CD14-positive monocyte (primary cell): ENCODE measurements at regions not wholly inside any gene's neighbourhood (a gene's known extent, or its start where the extent isn't known, plus 50 kb on each side); places are given as distances from the start of the nearest gene placed in this dataset.

ENCODE experiments used
- DNase-seq, 3 donors: peaks; one replicate each; pipeline ENCODE4 v3.0.0-alpha.2; 2011 to 2022
- H2AFZ ChIP-seq: 2 replicates; pipeline ENCODE4 v1.6.0; 2012; ENCODE audit warnings: mild to moderate bottlenecking, low read depth, low read length, inconsistent platforms; ENCODE audit not compliant: insufficient read depth, poor library complexity, severe bottlenecking
- H3K27ac ChIP-seq, 2 donors: 1 replicate in 1 of 2; 2 replicates in 1 of 2; pipeline ENCODE4 v1.5.1; 2012 to 2013; ENCODE audit warnings: low read length in 2 of 2, control low read depth in 1 of 2, inconsistent platforms in 1 of 2, low read depth in 1 of 2, mild to moderate bottlenecking in 1 of 2
- H3K27me3 ChIP-seq, 2 donors: one replicate each; pipeline versions ENCODE4 v1.6.0 to v1.6.1; 2011 to 2013; ENCODE audit warnings: low read length in 2 of 2; ENCODE audit not compliant: control insufficient read depth in 2 of 2, insufficient read depth in 2 of 2
- H3K36me3 ChIP-seq, 2 donors: replicated peaks in 1 of 2; 1 replicate in 1 of 2; 2 replicates in 1 of 2; pipeline versions ENCODE4 v1.5.1 to v1.6.1; 2012 to 2013; ENCODE audit warnings: low read length in 2 of 2, control low read depth in 1 of 2, inconsistent platforms in 1 of 2, mild to moderate bottlenecking in 1 of 2; ENCODE audit not compliant: insufficient read depth in 2 of 2, control insufficient read depth in 1 of 2
- H3K4me1 ChIP-seq, 2 donors: 1 replicate in 1 of 2; 2 replicates in 1 of 2; pipeline versions ENCODE4 v1.5.1 to v1.6.1; 2012 to 2013; ENCODE audit warnings: low read length in 2 of 2, control low read depth in 1 of 2, inconsistent platforms in 1 of 2, mild to moderate bottlenecking in 1 of 2, moderate library complexity in 1 of 2; ENCODE audit not compliant: insufficient read depth in 2 of 2, control insufficient read depth in 1 of 2
- H3K4me2 ChIP-seq: replicated peaks from 2 replicates; pipeline ENCODE3; 2012; ENCODE audit warnings: low read length, moderate library complexity, mild to moderate bottlenecking; ENCODE audit not compliant: poor library complexity, severe bottlenecking; ENCODE audit errors: extremely low read depth
- H3K4me3 ChIP-seq, 3 experiments: fragments of 200-600 bp in 1 of 3; sonication (generic) in 1 of 3; replicated peaks in 1 of 3; 1 replicate in 2 of 3; 2 replicates in 1 of 3; pipeline ENCODE4 v1.5.1; 2011 to 2013; ENCODE audit warnings: low read length in 3 of 3, mild to moderate bottlenecking in 3 of 3, control low read depth in 2 of 3, low read depth in 2 of 3, inconsistent platforms in 1 of 3, moderate library complexity in 1 of 3
- H3K79me2 ChIP-seq: 2 replicates; pipeline ENCODE4 v1.6.0; 2012; ENCODE audit warnings: mild to moderate bottlenecking, control low read depth, inconsistent platforms, low read length, moderate library complexity; ENCODE audit not compliant: insufficient read depth
- H3K9ac ChIP-seq: 2 replicates; pipeline ENCODE4 v1.6.0; 2017; ENCODE audit warnings: low read length, mild to moderate bottlenecking; ENCODE audit not compliant: insufficient read depth, poor library complexity, severe bottlenecking
- H3K9me3 ChIP-seq, 2 donors: replicated peaks in 1 of 2; 1 replicate in 1 of 2; 2 replicates in 1 of 2; pipeline versions ENCODE4 v1.5.1 to v1.6.1; 2012 to 2013; ENCODE audit warnings: low read length in 2 of 2, control low read depth in 1 of 2; ENCODE audit not compliant: control insufficient read depth in 1 of 2, insufficient read depth in 1 of 2
- H4K20me1 ChIP-seq: 2 replicates; pipeline ENCODE4 v1.6.0; 2012; ENCODE audit warnings: mild to moderate bottlenecking, low read length, control low read depth, moderate library complexity; ENCODE audit not compliant: insufficient read depth
- H3K27ac Mint-ChIP-seq, 7 donors: one replicate each; pipeline ENCODE4 v1.8.0; 2020; ENCODE audit warnings: mild to moderate bottlenecking in 7 of 7, mixed read lengths in 7 of 7, moderate library complexity in 6 of 7, inconsistent platforms in 2 of 7
- H3K27me3 Mint-ChIP-seq, 3 donors: one replicate each; pipeline ENCODE4 v1.8.0; 2021 to 2022; ENCODE audit warnings: low read depth in 3 of 3, mild to moderate bottlenecking in 3 of 3, mixed read lengths in 3 of 3, moderate library complexity in 3 of 3, inconsistent platforms in 1 of 3
- H3K36me3 Mint-ChIP-seq, 2 donors: one replicate each; pipeline ENCODE4 v1.8.0; 2020; ENCODE audit warnings: mixed read lengths in 2 of 2, inconsistent platforms in 1 of 2, mild to moderate bottlenecking in 1 of 2
- H3K4me1 Mint-ChIP-seq: one replicate; pipeline ENCODE4 v1.8.0; 2020; ENCODE audit warnings: mild to moderate bottlenecking, mixed read lengths
- H3K4me3 Mint-ChIP-seq, 2 donors: one replicate each; pipeline ENCODE4 v1.8.0; 2020; ENCODE audit warnings: mild to moderate bottlenecking in 2 of 2, mixed read lengths in 2 of 2, moderate library complexity in 1 of 2
- H3K9me3 Mint-ChIP-seq, 7 donors: one replicate each; pipeline ENCODE4 v1.8.0; 2020 to 2022; ENCODE audit warnings: mixed read lengths in 7 of 7, mild to moderate bottlenecking in 6 of 7, moderate library complexity in 6 of 7, inconsistent platforms in 2 of 7
- WGBS: methylation state at CpG from one replicate; pipeline ENCODE4 v1.1.5; 2013; ENCODE audit warnings: missing lambda C conversion rate; ENCODE audit not compliant: insufficient coverage; 5-methylcytosine and 5-hydroxymethylcytosine counted together
- intact Hi-C, 2 donors: fragments of 100-400 bp; cut with micrococcal nuclease; formaldehyde crosslinking; loops; one replicate each; pipeline versions ENCODE4 v1.15.0 to v1.15.1; 2023
- TF ChIP-seq, protein P1 (sequence below): fragments of 200-600 bp; IDR thresholded peaks from one replicate; pipeline ENCODE4 v1.8.0; 2022; ENCODE audit warnings: antibody characterized with exemption, mild to moderate bottlenecking

DNA sequence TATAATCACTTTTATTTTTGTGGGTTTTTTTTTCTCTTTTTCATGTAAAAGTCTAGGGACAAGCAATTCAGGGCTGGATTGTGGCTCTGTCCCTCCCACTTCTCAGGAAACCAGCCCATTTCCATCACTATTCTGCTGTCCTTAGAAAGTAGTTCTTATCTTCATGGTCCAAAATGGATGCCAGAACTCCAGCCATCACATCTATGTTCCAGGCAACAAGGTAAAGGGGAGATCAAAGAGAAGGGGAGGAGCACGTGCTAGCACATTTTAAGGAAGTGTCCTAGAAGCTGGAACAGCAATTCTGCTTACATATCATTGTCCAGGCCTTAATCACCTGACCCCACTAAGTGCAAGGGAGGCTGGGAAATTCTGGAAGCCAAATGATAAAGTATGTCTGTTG is 181.1 kb upstream of the C2CD4B start:
- H2AFZ ChIP-seq, result no peak overlapping the region
- no CpG with 5 or more reads among the region's 1 CpG for WGBS

DNA sequence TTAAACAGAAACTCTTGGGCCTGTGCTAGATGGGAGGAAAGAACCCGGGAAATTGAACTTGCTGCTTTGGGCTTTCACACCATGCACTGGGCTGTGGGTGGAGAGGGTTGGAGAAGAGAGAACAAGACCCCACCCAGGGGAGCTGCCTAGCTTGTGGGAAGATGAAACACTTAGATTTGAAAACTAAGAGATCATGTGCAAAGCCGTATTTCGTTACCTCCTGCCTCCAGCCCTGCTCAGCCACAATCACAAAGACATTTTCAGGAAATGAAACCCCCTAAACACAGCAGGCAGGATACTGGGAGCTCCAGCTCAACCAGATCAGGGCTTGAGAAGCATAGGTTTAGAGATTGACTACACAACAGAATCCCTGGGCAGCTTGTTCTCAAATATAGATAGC is 183.0 kb upstream of the C2CD4B start:
- TF ChIP-seq, protein P1, sequence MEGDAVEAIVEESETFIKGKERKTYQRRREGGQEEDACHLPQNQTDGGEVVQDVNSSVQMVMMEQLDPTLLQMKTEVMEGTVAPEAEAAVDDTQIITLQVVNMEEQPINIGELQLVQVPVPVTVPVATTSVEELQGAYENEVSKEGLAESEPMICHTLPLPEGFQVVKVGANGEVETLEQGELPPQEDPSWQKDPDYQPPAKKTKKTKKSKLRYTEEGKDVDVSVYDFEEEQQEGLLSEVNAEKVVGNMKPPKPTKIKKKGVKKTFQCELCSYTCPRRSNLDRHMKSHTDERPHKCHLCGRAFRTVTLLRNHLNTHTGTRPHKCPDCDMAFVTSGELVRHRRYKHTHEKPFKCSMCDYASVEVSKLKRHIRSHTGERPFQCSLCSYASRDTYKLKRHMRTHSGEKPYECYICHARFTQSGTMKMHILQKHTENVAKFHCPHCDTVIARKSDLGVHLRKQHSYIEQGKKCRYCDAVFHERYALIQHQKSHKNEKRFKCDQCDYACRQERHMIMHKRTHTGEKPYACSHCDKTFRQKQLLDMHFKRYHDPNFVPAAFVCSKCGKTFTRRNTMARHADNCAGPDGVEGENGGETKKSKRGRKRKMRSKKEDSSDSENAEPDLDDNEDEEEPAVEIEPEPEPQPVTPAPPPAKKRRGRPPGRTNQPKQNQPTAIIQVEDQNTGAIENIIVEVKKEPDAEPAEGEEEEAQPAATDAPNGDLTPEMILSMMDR, result no peak
- WGBS, result no CpG with 5 or more reads among the region's 3 CpGs
- peaks cover 42% of the 10 kb centered on the region for H3K4me1 Mint-ChIP-seq

More for the DNA sequence above, 181.1 kb upstream of the C2CD4B start:
- Histone ChIP-seq H3K79me2 (no peaks in the 10 kb centered on the region), H3K36me3 (no peaks in the 10 kb centered on the region), H4K20me1 (no peaks in the 10 kb centered on the region), H3K4me1 (peaks cover 5 to 23% of the 10 kb centered on the region in 2 donors), H3K9ac (no peak overlapping the region), H3K4me2 (no peak overlapping the region), H3K4me3 (no peak overlapping the region), H3K27me3 (no peaks in the 10 kb centered on the region), H3K27ac (no peak overlapping the region), H3K9me3 (no peaks in the 10 kb centered on the region)
- Mint-ChIP-seq H3K36me3 (no peaks in the 10 kb centered on the region), H3K4me3 (no peak overlapping the region), H3K9me3 (peaks cover 0 to 9% (median 1%) of the 10 kb centered on the region in 7 donors), H3K4me1 (peaks cover 38% of the 10 kb centered on the region), H3K27me3 (peaks cover 1 to 6% (median 2%) of the 10 kb centered on the region in 3 donors), H3K27ac (peak overlapping the region in 1 of 7 donors; percentile 35)
- no peak for DNase-seq
- intact Hi-C loops, result no loop called here
- TF ChIP-seq, protein P1, result no peak

More for the DNA sequence above, 183.0 kb upstream of the C2CD4B start:
- H2AFZ ChIP-seq, result peak overlapping the region; percentile 44
- H3K36me3 Mint-ChIP-seq, result no peaks in the 10 kb centered on the region
- H3K9ac ChIP-seq, result no peak overlapping the region
- no peak overlapping the region for H3K27ac ChIP-seq
- no peak overlapping the region for H3K4me3 ChIP-seq
- no peaks in the 10 kb centered on the region for H3K36me3 ChIP-seq
- no peak overlapping the region for H3K4me2 ChIP-seq
- intact Hi-C loops, result no loop called here
- H3K27me3 Mint-ChIP-seq, result peaks cover 4 to 8% (median 5%) of the 10 kb centered on the region in 3 donors
- no peaks in the 10 kb centered on the region for H3K79me2 ChIP-seq
- DNase-seq, result no peak
- H3K9me3 Mint-ChIP-seq, result peaks cover 0 to 9% (median 1%) of the 10 kb centered on the region in 7 donors
- H3K4me1 ChIP-seq, result peaks cover 5 to 23% of the 10 kb centered on the region in 2 donors
- H3K4me3 Mint-ChIP-seq, result no peak overlapping the region
- no peaks in the 10 kb centered on the region for H4K20me1 ChIP-seq
- H3K27me3 ChIP-seq, result no peaks in the 10 kb centered on the region
- no peaks in the 10 kb centered on the region for H3K9me3 ChIP-seq
- peak overlapping the region in 1 of 7 donors; percentile 17 for H3K27ac Mint-ChIP-seq
